ENCODE measurements at regions not wholly inside any gene's neighbourhood (a gene's known extent, or its start where the extent isn't known, plus 50 kb on each side); places are given as distances from the start of the nearest gene placed in this dataset.
"Not testable (repeated sequence)": the region's sequence is repeated elsewhere in the genome, so short reads cannot be mapped to it uniquely, and the experiment has no call there.

DNA sequence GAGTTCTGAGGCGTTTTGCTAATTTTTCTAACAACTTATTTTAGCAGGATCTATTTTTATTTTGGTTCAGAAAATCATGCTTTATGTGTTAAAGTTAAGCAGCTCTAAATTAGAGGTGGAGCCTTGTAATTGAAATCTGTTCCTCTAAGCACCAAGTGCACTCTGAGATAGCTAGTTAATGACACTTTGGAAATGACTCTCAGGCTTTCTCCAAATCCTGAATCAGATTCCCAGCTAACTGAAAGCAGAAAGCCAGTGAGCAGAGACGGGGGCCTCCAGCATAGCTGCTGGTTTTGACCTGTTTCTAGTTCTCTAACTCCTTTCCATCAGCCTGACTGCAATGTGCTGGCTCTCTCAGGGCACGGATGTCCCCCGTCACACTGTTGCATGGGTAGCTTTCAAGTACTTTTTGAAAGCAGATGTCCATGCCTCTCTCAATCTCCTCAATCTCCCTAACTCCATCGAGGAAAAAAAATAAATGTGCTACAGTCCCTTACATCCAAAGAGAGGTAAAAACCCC lies 326.5 kb downstream of the SATB2 start:
- DNase-seq = no peak

DNA sequence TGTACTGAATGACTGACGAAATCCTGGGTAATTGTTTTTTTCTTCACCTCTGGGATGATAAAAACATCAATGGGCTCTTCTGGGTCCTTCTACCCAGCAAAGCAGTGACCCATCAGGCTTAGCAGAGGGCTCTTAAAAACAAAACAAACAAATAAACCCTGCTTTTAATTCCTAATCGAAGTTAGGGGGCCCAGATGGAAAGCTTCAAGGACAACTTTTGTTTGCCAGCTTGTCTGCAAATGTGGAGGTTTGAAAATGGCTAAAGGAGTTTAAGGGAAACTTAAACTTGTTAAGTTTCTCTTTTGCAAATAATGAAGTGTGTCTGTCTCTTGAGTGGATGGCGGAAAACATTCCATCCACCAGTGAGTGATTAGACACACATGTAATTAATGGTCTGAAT lies 327.2 kb downstream of the SATB2 start:
- no peak for DNase-seq

DNA sequence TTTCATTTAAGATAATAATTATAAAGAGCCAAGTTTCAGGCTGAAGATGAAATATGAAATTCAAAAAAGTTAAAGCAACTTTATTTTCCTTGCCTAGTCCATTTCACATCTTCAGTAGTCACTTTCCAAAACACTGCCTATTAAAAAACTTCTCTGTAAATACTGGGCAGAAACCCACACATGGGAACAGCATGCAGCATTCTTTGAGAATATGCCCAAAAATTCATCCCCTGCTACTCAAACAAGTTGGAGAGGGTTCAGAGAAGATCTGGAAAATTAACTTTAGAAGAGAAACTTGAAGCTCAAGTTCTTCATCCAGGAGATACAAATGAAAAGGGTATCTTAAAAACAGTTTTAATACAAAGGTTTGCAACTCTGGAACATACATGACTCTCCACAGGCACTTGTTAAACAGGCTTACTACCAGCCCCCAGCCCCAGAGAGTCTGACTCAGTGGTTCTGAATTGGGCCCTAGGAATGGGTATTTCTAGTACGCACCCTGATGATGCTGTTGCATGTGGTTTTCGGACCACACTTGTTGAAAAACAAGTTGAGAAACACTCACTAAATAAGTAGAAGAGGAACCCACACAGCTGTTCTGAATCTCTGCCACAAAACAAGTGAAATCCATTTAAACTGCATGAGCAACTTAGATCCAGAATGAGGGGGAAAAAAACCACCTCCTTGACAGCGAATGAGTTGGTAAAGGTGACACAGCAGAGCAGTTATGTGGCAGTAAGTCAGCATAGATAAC lies 329.1 kb downstream of the SATB2 start:
- no peak for DNase-seq

GRCh38 chr2:199119796-199120195 lies 337.9 kb downstream of the SATB2 start:
- DNase-seq = no peak

GRCh38 chr2:199118673-199119112 lies 339.0 kb downstream of the SATB2 start:
- DNase-seq = no peak

DNA sequence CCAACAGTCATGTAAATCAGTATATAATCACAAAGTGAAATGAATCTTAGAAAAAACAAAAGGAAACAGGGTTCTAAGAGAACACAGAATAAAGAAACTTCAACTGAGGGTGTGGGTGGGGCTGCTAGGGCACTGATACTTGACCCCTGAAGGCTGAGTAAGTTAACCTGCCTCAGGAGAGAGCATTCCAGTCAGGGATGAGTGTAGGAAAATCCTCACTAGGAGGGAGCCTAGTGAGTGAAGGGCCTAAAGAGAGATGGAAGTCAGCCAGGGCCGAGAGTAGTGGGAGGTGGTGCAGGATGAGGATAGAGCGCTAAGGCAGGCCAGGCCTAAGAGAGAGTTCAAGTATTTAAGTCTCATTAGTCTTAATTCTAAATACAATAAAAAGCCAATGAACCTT lies 342.6 kb downstream of the SATB2 start:
- no peak for DNase-seq

- DNase-seq = no peak
Observed at GRCh38 chr2:199113111-199113510, 344.6 kb downstream of the SATB2 start.

GRCh38 chr2:199111458-199111857 lies 346.3 kb downstream of the SATB2 start:
- DNase-seq = no peak

GRCh38 chr2:199108056-199108455 lies 349.7 kb downstream of the SATB2 start:
- DNase-seq = no peak

DNA sequence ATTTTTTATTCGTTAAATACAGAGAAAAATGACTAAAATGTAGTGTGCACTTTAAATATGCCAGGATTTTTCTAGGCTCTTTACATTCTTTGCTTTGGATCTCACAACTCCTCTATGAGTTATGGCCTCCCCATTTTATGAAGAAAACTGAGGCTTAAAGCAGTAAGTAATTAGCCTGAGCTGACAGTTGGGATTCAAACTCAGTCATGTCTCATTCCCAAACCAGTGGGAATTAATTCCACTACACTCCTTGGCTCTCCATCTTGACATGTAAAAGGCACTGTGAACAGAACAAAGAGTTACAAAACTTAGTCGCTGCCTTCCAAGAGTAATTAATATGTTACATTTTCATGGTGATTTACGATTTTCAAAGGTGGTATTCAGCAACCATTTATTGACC lies 351.9 kb downstream of the SATB2 start:
- DNase-seq = no peak

DNA sequence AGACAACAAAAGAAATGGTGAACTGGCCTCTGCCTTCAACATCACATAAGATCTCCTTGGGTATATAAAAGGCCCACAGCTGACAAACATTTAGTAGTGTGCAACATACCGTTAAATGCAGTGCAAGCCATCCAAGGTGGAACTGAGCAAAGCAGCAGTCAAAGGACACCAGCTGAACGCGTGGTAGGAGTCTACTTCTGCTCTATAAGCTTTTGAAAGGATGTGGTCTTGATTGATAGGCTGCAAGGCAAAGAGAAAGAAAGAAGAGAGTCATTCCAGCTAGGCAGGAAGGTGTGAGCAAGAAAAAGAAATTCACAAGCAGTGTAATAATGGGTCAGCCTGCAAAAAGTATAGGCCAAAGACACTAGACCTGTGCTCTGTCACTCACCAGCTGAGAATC lies 356.3 kb downstream of the SATB2 start:
- no peak for DNase-seq

DNA sequence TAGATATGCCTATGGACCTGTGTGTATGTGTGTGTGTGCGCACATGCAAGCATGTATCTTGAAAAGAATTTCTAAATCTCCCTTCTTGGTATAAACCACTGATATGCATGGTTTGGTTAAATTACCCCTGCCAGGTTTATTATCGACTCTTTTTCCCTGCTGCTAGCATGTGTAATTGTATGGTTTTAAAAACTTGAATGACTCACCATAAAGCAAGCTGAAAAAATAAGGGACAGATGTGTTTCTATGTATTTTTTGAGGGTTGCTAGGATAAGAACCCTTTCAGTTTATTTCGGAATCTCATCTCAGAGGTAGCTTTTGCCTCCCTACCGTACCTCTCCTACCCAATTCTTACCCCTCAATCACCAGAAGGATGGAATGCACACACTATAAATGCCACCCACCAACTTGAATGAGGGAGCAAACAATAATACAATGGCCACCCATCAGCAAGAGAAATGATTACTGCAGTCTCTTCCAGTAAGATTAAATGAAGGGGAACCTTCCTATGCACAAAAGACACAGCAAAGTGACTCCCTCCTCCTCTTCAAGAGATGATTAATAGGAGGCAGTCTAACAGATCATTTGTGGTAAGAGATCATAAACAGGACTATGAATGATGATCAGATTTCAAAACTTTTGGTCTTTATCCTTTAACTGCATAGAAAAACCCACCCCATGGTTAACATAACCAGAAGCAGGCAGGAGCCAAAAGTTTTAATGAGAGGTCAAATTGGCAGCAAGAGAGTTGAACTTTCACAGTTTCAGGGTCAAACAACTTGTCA lies 357.2 kb downstream of the SATB2 start:
- DNase-seq = no peak

GRCh38 chr2:199092419-199092818 lies 365.3 kb downstream of the SATB2 start:
- no peak for DNase-seq

DNA sequence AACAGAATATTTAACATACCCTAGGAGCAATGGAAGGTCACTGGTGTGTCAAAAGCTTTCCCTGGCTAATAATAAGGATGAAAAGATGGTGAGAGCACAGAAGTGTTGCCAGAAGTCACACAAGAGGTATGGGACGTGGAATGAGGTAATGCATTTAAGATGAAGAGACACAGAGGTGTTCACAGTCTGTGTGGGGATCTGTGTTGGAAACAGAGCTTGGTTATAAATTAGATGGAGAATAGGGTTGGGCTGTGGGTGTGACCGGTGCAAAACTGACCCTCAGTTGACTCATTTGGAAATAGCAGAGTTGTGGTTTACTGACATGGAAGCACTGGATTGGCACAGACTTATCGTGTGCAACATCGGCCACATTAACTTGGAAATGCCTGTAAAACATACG lies 372.5 kb downstream of the SATB2 start:
- DNase-seq = no peak

- DNase-seq = no peak
Observed at GRCh38 chr2:199070322-199070949, 387.3 kb downstream of the SATB2 start.

DNA sequence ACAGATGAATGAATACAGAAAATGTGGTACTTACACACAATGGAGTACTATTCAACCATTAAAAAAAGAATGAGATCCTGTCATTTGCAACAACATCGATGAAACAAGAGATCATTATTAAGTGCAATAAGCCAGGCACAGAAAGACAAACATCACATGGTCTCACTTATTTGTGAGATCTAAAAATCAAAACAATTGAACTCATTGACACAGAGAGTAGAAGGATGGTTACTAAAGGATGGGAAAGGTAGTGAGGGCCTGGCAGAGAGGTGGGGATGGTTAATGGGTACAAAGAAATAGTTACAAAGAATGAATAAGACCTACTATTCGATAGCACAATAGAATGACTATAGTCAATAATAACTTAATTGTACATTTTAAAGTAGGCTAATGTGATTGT lies 393.5 kb downstream of the SATB2 start:
- no peak for DNase-seq

DNA sequence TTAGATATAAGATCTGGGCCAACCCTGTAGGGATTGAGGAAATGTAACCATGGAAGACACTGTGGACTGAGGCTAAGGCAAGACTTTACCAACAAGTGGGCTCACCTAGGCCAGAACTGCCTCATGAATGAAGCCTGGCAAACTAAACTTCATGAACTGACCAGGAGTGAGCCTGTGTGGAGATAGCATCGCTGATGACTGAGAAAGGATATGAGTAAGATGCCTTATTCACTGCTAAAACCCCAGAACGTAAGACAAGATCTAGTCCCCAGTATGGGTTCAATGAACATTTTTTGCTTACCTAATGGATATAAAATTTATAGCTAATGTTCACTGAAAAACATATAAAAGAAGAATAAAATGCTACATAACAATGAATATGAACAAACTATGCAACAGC lies 399.8 kb downstream of the SATB2 start:
- no peak for DNase-seq

- no peak for DNase-seq
Observed at GRCh38 chr2:199055336-199055735, 402.4 kb downstream of the SATB2 start.

- no peak for DNase-seq
Observed at GRCh38 chr2:199042660-199043379, 414.9 kb downstream of the SATB2 start.

GRCh38 chr2:199040522-199040921 lies 417.2 kb downstream of the SATB2 start:
- no peak for DNase-seq

- not testable (repeated sequence) for DNase-seq
Observed at GRCh38 chr2:199033761-199034160, 424.0 kb downstream of the SATB2 start.

- no peak for DNase-seq
Observed at GRCh38 chr2:199025146-199025545, 432.6 kb downstream of the SATB2 start.

DNA sequence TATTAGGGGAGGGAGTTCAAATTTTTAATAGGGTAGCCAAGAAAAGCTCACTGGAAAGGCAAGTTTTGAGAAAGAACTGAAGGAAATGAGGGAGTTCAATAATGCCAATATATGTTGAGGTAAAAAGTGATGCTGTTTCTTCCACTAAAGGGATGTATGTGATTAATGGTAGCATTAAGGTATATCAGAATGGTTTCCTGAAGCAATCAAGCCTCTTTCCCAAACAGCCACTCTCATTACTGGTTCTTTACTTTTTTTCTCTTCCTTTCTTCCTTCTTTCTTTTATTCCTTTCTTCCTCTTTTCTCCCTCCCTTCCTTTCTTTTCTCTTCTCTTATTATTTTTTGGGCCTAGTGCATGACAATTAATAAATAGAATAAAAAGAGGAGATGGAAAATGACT lies 433.5 kb downstream of the SATB2 start:
- no peak for DNase-seq

Measured in CD4-positive, alpha-beta T cell treated with Interferon gamma for 1 hour (primary cell).